ENCODE measurements at regions not wholly inside any gene's neighbourhood (a gene's known extent, or its start where the extent isn't known, plus 50 kb on each side); places are given as distances from the start of the nearest gene placed in this dataset.
"Not testable (repeated sequence)": the region's sequence is repeated elsewhere in the genome, so short reads cannot be mapped to it uniquely, and the experiment has no call there.

- DNase-seq: no peak
Measured at GRCh38 chr2:16454621-16455020, 211.0 kb downstream of the CYRIA start.

DNA sequence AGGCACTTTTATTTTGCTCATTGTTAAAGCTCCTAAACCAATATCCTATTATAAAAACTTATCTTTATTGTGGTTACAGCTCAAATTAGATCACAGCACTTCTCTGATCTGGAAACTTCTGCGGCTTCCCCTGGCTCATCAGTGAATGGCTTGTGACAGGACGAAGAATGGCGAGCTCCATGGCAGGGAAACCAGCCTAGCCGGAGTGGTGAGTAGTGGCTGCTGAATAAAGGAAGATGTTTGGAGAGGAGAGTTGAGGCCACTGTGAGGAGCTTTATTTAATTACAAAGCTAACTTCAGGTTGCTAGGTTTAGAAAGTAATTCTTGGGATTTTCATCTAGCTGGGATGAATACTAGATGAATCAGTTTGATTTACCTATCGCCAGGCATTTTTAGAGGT lies 213.5 kb downstream of the CYRIA start:
- DNase-seq: no peak

DNA sequence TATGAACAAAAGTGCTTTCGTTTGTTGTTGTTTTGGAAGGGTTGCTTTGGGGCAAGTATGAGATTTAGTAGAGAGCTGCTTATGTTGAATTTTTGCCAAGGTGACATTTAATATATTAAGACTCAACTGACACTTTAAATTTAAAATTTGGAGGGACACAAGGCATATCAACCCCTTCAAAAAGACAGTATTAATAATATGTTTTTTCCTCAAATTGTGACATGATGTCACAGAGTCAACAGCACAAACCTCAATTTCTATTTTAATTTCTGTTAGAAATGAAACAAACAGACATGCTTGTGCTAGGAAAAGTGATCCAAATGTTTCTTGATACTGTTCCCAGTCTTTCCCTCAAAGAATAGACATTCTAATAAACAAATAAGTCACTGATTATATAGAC lies 218.9 kb downstream of the CYRIA start:
- no peak for DNase-seq

GRCh38 chr2:16442971-16443370 lies 222.7 kb downstream of the CYRIA start:
- no peak for DNase-seq

GRCh38 chr2:16441431-16441830 lies 224.2 kb downstream of the CYRIA start:
- no peak for DNase-seq

- DNase-seq: no peak
Measured at GRCh38 chr2:16440898-16441297, 224.7 kb downstream of the CYRIA start.

- no peak for DNase-seq
Measured at GRCh38 chr2:16438613-16439321, 226.9 kb downstream of the CYRIA start.

DNA sequence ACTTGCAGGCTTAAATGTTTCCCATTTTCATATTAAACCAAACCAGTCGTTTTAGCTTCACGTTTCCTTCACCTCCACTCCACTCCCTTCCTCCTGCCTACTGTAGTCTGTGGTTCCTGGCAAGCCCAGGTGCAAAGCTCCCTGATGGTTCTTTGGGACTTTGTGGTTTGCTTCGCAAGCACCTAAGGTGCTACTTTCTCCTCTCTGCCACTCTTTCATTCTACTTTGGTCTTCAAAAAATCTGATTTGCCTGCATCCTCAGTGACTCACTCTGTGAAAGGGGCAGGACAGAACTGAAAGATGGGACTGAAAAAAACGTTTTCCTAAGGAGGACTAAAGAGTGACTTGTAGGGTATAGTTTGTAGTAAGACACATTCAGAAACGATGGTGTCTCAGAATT lies 228.4 kb downstream of the CYRIA start:
- no peak for DNase-seq

DNA sequence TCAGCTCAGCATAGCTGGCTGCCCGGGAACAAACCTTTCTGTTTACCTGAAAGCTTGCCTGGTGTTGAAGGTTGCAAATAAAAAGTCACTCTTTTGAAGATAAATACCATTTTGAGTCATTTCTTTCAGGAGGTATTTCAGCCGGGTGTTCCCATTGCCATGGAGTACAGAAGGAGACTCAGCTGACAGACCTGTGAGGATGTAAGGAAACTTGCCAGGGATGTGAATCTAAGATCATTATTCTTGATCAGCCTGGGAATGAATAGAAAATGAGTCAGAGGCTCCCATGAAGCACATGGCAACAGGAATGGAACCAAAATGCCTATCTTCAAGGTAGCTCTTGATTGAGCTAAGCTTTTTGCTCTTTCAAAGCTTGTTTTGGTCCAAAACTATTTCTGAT lies 231.2 kb downstream of the CYRIA start:
- no peak for DNase-seq

- no peak for DNase-seq
Measured at GRCh38 chr2:16430846-16431245, 234.8 kb downstream of the CYRIA start.

- DNase-seq: no peak
Measured at GRCh38 chr2:16429431-16430145, 236.0 kb downstream of the CYRIA start.

DNA sequence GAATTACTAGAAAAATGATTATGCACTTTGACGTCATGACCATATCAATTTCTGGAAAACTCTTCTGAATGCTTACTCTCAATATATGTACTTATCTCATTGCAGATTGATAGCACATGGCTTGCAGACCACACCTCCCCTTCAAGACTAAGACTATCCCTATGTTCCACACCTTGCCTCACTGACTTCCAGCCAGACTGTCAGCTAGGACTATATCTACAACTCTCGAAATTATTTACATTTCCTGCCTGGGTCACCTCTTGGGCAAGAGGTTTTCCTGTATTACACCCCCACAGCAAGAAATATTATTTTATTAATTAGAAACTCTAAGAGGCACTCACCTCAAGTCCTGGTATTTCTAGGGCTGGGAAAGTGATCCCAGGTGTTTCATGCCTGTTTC lies 236.6 kb downstream of the CYRIA start:
- DNase-seq: no peak

GRCh38 chr2:16425462-16426336 lies 239.9 kb downstream of the CYRIA start:
- no peak for DNase-seq

- no peak for DNase-seq
Measured at GRCh38 chr2:16420421-16420820, 245.2 kb downstream of the CYRIA start.

GRCh38 chr2:16417726-16418125 lies 247.9 kb downstream of the CYRIA start:
- no peak for DNase-seq

GRCh38 chr2:16416651-16417050 lies 249.0 kb downstream of the CYRIA start:
- DNase-seq: no peak

DNA sequence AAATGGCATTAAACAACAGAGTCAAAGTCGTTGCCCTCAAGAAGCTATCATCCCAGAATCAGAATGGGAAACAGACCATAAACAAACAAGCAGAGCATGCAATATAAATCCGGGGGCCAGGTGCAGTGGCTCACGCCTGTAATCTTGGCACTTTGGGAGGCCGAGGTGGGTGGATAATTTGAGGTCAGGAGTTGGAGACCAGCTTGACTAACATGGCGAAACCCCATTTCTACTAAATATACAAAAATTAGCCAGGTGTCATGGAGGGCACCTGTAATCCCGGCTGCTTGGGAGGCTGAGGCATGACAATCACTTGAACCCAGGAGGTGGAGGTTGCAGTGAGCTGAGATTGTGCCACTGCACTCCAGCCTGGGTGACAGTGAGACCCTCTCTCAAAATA lies 249.8 kb downstream of the CYRIA start:
- not testable (repeated sequence) for DNase-seq

DNA sequence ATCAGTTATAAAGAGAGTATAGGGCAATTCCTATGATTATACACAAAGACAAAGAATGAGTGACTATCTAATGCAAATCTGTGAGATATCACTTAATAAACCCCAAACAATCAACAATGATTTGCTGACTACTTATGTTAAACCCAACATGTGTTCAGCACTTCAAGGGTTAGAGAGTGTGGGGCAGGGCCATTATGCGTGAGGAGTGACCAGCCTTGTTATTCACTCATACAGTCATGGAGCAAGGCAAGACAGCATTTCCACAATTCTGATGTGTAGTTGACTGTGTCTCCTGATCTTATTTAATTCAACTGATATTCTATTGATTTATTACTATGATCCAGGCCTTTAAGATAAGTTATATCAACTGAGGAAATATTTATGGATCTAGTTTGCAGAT lies 251.7 kb downstream of the CYRIA start:
- DNase-seq: no peak

- no peak for DNase-seq
Measured at GRCh38 chr2:16413285-16413684, 252.3 kb downstream of the CYRIA start.

GRCh38 chr2:16412321-16413030 lies 253.2 kb downstream of the CYRIA start:
- DNase-seq: no peak

DNA sequence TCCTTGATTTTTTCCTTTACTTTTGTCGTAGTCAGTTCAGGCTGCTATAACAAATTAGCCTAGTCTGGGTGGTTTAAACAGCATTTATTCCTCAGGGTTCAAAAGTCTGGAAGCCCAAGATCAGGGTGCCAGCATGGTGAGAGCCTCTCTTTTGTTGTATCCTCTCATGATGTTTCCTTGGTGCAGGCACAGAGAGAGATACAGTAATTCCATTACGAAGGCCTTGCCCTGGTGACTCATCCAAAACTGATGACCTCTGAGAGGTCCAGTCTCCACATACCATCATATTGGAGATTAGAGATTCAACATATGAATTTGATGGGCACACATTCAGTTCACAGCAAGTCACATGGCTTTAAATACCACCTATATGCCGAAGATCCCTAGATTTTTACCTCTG lies 253.8 kb downstream of the CYRIA start:
- DNase-seq: no peak

DNA sequence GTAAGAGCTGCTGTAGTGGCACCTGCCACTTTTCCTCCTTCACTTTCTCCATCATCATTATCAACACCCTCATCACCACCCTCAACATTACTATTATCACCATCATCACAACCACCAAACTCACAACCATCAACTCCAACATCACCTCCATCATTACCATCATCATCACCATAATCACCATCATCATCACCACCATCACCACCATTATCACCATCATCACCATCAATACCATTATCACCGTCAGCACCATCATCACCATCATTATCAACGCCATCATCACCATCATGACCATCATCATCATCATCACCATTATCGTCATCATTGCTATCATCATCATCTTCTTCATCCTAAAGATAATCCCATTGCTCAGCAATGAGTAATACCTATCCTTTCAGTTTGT lies 255.8 kb downstream of the CYRIA start:
- no peak for DNase-seq

- DNase-seq: no peak
Measured at GRCh38 chr2:16409006-16409390, 256.6 kb downstream of the CYRIA start.

All from activated CD4-positive, alpha-beta T cell treated with anti-CD3 and anti-CD28 coated beads, Interleukin-2, amount 50 U/mL, for 4 hours (primary cell).